IMR-90 (cell line): ENCODE measurements at regions not wholly inside any gene's neighbourhood (a gene's known extent, or its start where the extent isn't known, plus 50 kb on each side); places are given as distances from the start of the nearest gene placed in this dataset.

Source experiments
- ATAC-seq: fragments of 200-7000 bp; cut with Tn5 transposase; 2 replicates; pipeline ENCODE4 v1.9.1; 2020; ENCODE audit warnings: low read depth, mild to moderate bottlenecking, moderate library complexity
- BruUV-seq: library from RNA; stranded (reverse); fragments of 400-500 nt; replicated peaks from 2 replicates; lab custom pipeline; 2021; lab: Mats Ljungman, UMichigan
- CTCF ChIA-PET: fragments of 300-600 bp; formaldehyde crosslinking; extraction: SDS; loops from one replicate; lab custom pipeline; 2021; ENCODE audit warnings: antibody characterized with exemption; lab: Yijun Ruan, JAX
- POLR2A ChIA-PET: fragments of 300-600 bp; sonication (Branson Sonifier 250); formaldehyde crosslinking; loops from one replicate; lab custom pipeline; 2022; ENCODE audit warnings: antibody characterized with exemption; ENCODE audit not compliant: unreplicated experiment; lab: Charles Lee
- DNase-seq: peaks from one replicate; pipeline ENCODE4 v3.0.0; 2013
- H2AFZ ChIP-seq: replicated peaks from 2 replicates; pipeline ENCODE3; 2013; ENCODE audit warnings: low read length, mild to moderate bottlenecking; ENCODE audit not compliant: poor library complexity
- H2AK5ac ChIP-seq: 2 replicates; pipeline ENCODE4 v1.6.1; 2013; ENCODE audit warnings: low read depth, low read length, inconsistent platforms
- H2AK9ac ChIP-seq: replicated peaks from 2 replicates; pipeline ENCODE3; 2013; ENCODE audit warnings: mild to moderate bottlenecking, low read depth, low read length, moderate library complexity; ENCODE audit not compliant: poor library complexity
- H2BK120ac ChIP-seq: 2 replicates; pipeline ENCODE4 v1.6.1; 2013; ENCODE audit warnings: low read depth, low read length, inconsistent platforms
- H2BK15ac ChIP-seq: 3 replicates; pipeline ENCODE4 v1.6.1; 2013; ENCODE audit warnings: low read depth, low read length, inconsistent platforms
- H2BK20ac ChIP-seq: 2 replicates; pipeline ENCODE4 v1.6.1; 2013; ENCODE audit warnings: low read depth, mild to moderate bottlenecking, inconsistent platforms, low read length, moderate library complexity
- H2BK5ac ChIP-seq: 2 replicates; pipeline ENCODE4 v1.6.1; 2013; ENCODE audit warnings: mild to moderate bottlenecking, low read depth, low read length, inconsistent platforms; ENCODE audit not compliant: poor library complexity, severe bottlenecking
- H3K14ac ChIP-seq: replicated peaks from 2 replicates; pipeline ENCODE4 v1.6.1; 2013; ENCODE audit warnings: low read depth, low read length, inconsistent platforms
- H3K18ac ChIP-seq: 2 replicates; pipeline ENCODE4 v1.6.1; 2013; ENCODE audit warnings: low read depth, low read length, control low read depth
- H3K23ac ChIP-seq: 2 replicates; pipeline ENCODE4 v1.6.1; 2013; ENCODE audit warnings: low read depth, low read length, inconsistent platforms
- H3K27ac ChIP-seq: 2 replicates; pipeline ENCODE4 v1.5.1; 2013; ENCODE audit warnings: mild to moderate bottlenecking, control low read depth, low read length; ENCODE audit not compliant: insufficient read depth
- H3K27me3 ChIP-seq: 2 replicates; pipeline ENCODE4 v1.6.1; 2013; ENCODE audit warnings: low read length; ENCODE audit not compliant: control insufficient read depth, insufficient read depth
- H3K36me3 ChIP-seq: 2 replicates; pipeline ENCODE4 v1.6.1; 2013; ENCODE audit warnings: low read length, mixed read lengths; ENCODE audit not compliant: control insufficient read depth, insufficient read depth
- H3K4ac ChIP-seq: 2 replicates; pipeline ENCODE4 v1.6.1; 2013; ENCODE audit warnings: low read depth, low read length, inconsistent platforms
- H3K4me1 ChIP-seq: 2 replicates; pipeline ENCODE4 v1.6.1; 2013; ENCODE audit warnings: low read length, mixed read lengths; ENCODE audit not compliant: control insufficient read depth, insufficient read depth
- H3K4me2 ChIP-seq: 2 replicates; pipeline ENCODE4 v1.6.1; 2013; ENCODE audit warnings: low read depth, mild to moderate bottlenecking, control low read depth, low read length, moderate library complexity
- H3K4me3 ChIP-seq: 2 replicates; pipeline ENCODE4 v1.5.1; 2013; ENCODE audit warnings: low read depth, mild to moderate bottlenecking, control low read depth, low read length, moderate library complexity; ENCODE audit not compliant: insufficient read depth
- H3K56ac ChIP-seq: 2 replicates; pipeline ENCODE4 v1.6.1; 2013; ENCODE audit warnings: low read length, inconsistent platforms; ENCODE audit not compliant: insufficient read depth; ENCODE audit errors: extremely low read depth
- H3K79me1 ChIP-seq, 2 experiments: 2 replicates each; pipeline ENCODE4 v1.6.1; 2013; ENCODE audit warnings: low read length in 2 of 2, inconsistent platforms in 1 of 2, low read depth in 1 of 2
- H3K9ac ChIP-seq: 2 replicates; pipeline ENCODE4 v1.6.1; 2013; ENCODE audit warnings: low read depth, low read length, control low read depth
- H3K9me1 ChIP-seq: 2 replicates; pipeline ENCODE4 v1.6.1; 2013; ENCODE audit warnings: low read length, inconsistent platforms; ENCODE audit not compliant: insufficient read depth
- H3K9me3 ChIP-seq: 2 replicates; pipeline ENCODE4 v1.6.1; 2013; ENCODE audit warnings: low read length; ENCODE audit not compliant: control insufficient read depth, insufficient read depth
- H4K20me1 ChIP-seq: 2 replicates; pipeline ENCODE4 v1.6.1; 2013; ENCODE audit warnings: low read length, inconsistent platforms; ENCODE audit not compliant: insufficient read depth
- H4K5ac ChIP-seq: 2 replicates; pipeline ENCODE4 v1.6.1; 2013; ENCODE audit warnings: mild to moderate bottlenecking, low read depth, low read length, control low read depth
- H4K8ac ChIP-seq, 2 experiments: 2 replicates each; pipeline ENCODE4 v1.6.1; 2013; ENCODE audit warnings: low read depth in 2 of 2, low read length in 2 of 2, control low read depth in 1 of 2, inconsistent platforms in 1 of 2
- H4K91ac ChIP-seq: 2 replicates; pipeline ENCODE4 v1.6.1; 2013; ENCODE audit warnings: low read depth, low read length, inconsistent platforms; ENCODE audit not compliant: insufficient read depth
- CEBPB ChIP-seq: IDR thresholded peaks from 2 replicates; pipeline ENCODE4 v1.6.1; 2012; ENCODE audit warnings: low read depth, low read length, improper control_type of control experiment
- CHD1 ChIP-seq: IDR thresholded peaks from 2 replicates; pipeline ENCODE4 v1.6.1; 2012; ENCODE audit warnings: low read depth, low read length, improper control_type of control experiment
- MAFK ChIP-seq: IDR thresholded peaks from 2 replicates; pipeline ENCODE4 v1.6.1; 2012; ENCODE audit warnings: low read depth, low read length, improper control_type of control experiment
- MAZ ChIP-seq: IDR thresholded peaks from 2 replicates; pipeline ENCODE4 v1.6.1; 2012; ENCODE audit warnings: low read depth, mild to moderate bottlenecking, low read length, improper control_type of control experiment, moderate library complexity, borderline replicate concordance
- MXI1 ChIP-seq: IDR thresholded peaks from 2 replicates; pipeline ENCODE4 v1.6.1; 2012; ENCODE audit warnings: low read depth, mild to moderate bottlenecking, low read length, moderate library complexity, borderline replicate concordance
- POLR2A ChIP-seq: IDR thresholded peaks from 2 replicates; pipeline ENCODE4 v1.6.1; 2012; ENCODE audit warnings: mild to moderate bottlenecking, low read depth, low read length
- RAD21 ChIP-seq: IDR thresholded peaks from 2 replicates; pipeline ENCODE4 v1.6.1; 2012; ENCODE audit warnings: low read length, improper control_type of control experiment
- RCOR1 ChIP-seq: IDR thresholded peaks from 2 replicates; pipeline ENCODE4 v1.6.1; 2012; ENCODE audit warnings: mild to moderate bottlenecking, low read length, improper control_type of control experiment; ENCODE audit not compliant: insufficient replicate concordance
- SMC3 ChIP-seq: fragments of 150-350 bp; IDR thresholded peaks from 2 replicates; pipeline ENCODE4 v1.6.1; 2016; ENCODE audit warnings: low read depth, mild to moderate bottlenecking, antibody characterized with exemption, low read length, moderate library complexity
- WGBS, 2 experiments: methylation state at CpG; one replicate each; pipeline versions ENCODE4 v1.1.5 to v1.1.7; 2013; ENCODE audit warnings: missing lambda C conversion rate in 2 of 2; ENCODE audit not compliant: insufficient read length in 1 of 2; ENCODE audit errors: extremely low coverage in 2 of 2; 5-methylcytosine and 5-hydroxymethylcytosine counted together
- dilution Hi-C: fragments of 300-500 bp; cut with HindIII; formaldehyde crosslinking; loops from one replicate; pipeline ENCODE4 v1.14.3; 2018; ENCODE audit warnings: low sequenced_read_pairs; ENCODE audit not compliant: unreplicated experiment
- in situ Hi-C: fragments of 300-500 bp; cut with MboI; formaldehyde crosslinking; loops from 3 replicates; pipeline ENCODE4 v1.14.3; 2019; ENCODE audit warnings: low sequenced_read_pairs, inconsistent platforms, mixed read lengths
- intact Hi-C: fragments of 100-400 bp; cut with micrococcal nuclease; formaldehyde crosslinking; loops from 2 replicates; pipeline ENCODE4 v1.10.0; 2022
- TF ChIP-seq, protein P1 (sequence below): fragments of 150-350 bp; IDR thresholded peaks from 2 replicates; pipeline ENCODE4 v1.6.1; 2017; ENCODE audit warnings: mild to moderate bottlenecking, antibody characterized with exemption, low read length, low read depth
- TF ChIP-seq, protein P2 (sequence below): fragments of 150-350 bp; IDR thresholded peaks from 2 replicates; pipeline ENCODE4 v1.6.1; 2016; ENCODE audit warnings: low read depth, mild to moderate bottlenecking, low read length, moderate library complexity, borderline replicate concordance

- no peak; the same call in 1 of the 2 replicates for ATAC-seq
- peak; percentile 17 for DNase-seq
Measured at GRCh38 chr2:150389447-150389846, 98.0 kb downstream of the RND3 start.

More at GRCh38 chr2:150389447-150389846, 98.0 kb downstream of the RND3 start:
- Histone ChIP-seq H2BK120ac (no peak overlapping the region), H3K9me3 (no peaks in the 10 kb centered on the region; the same call in 1 of the 2 replicates), H3K23ac (no peak overlapping the region), H3K27ac (no peak overlapping the region), H3K18ac (no peak overlapping the region; the same call in 1 of the 2 replicates), H2BK15ac (no peak overlapping the region), H4K20me1 (no peaks in the 10 kb centered on the region), H4K8ac (no peak overlapping the region), H2AK9ac (no peak overlapping the region), H3K9ac (no peak overlapping the region), H2BK5ac (no peak overlapping the region), H3K4me3 (no peak overlapping the region), H2AK5ac (no peak overlapping the region), H4K5ac (no peak overlapping the region), H3K4me1 (peaks cover 2% of the 10 kb centered on the region; the same call in 1 of the 2 replicates), H3K4ac (no peak overlapping the region), H3K9me1 (no peaks in the 10 kb centered on the region), H3K79me1 (no peaks in the 10 kb centered on the region), H4K91ac (no peak overlapping the region), H3K27me3 (no peaks in the 10 kb centered on the region), H3K4me2 (no peak overlapping the region), H3K14ac (no peak overlapping the region), H2BK20ac (no peak overlapping the region), H3K36me3 (no peaks in the 10 kb centered on the region), H3K56ac (no peak overlapping the region), H2AFZ (no peak overlapping the region)
- no CpG with 5 or more reads among the region's 2 CpGs for WGBS, 2 experiments
- in situ Hi-C loops: no loop called here
- intact Hi-C loops: no loop called here
- ChIA-PET POLR2A (no interaction called here), CTCF (no interaction called here)
- TF ChIP-seq SMC3 (no peak), MXI1 (no peak), RCOR1 (no peak), MAFK (no peak), CEBPB (no peak), RAD21 (no peak), POLR2A (no peak), MAZ (no peak), CHD1 (no peak)
- TF ChIP-seq, protein P1, sequence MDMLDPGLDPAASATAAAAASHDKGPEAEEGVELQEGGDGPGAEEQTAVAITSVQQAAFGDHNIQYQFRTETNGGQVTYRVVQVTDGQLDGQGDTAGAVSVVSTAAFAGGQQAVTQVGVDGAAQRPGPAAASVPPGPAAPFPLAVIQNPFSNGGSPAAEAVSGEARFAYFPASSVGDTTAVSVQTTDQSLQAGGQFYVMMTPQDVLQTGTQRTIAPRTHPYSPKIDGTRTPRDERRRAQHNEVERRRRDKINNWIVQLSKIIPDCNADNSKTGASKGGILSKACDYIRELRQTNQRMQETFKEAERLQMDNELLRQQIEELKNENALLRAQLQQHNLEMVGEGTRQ: no peak
- TF ChIP-seq, protein P2, sequence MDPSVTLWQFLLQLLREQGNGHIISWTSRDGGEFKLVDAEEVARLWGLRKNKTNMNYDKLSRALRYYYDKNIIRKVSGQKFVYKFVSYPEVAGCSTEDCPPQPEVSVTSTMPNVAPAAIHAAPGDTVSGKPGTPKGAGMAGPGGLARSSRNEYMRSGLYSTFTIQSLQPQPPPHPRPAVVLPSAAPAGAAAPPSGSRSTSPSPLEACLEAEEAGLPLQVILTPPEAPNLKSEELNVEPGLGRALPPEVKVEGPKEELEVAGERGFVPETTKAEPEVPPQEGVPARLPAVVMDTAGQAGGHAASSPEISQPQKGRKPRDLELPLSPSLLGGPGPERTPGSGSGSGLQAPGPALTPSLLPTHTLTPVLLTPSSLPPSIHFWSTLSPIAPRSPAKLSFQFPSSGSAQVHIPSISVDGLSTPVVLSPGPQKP: no peak
- dilution Hi-C loops: no loop called here
- no TSS peak for BruUV-seq
